H1 (cell line): ENCODE measurements at regions not wholly inside any gene's neighbourhood (a gene's known extent, or its start where the extent isn't known, plus 50 kb on each side); places are given as distances from the start of the nearest gene placed in this dataset.

ENCODE experiments used
- CTCF ChIA-PET: fragments of 300-600 bp; sonication (Branson Sonifier 250); formaldehyde crosslinking; loops from one replicate; lab custom pipeline; 2021; ENCODE audit not compliant: partially characterized antibody; lab: Charles Lee
- POLR2A ChIA-PET: fragments of 300-600 bp; sonication (Branson Sonifier 250); formaldehyde crosslinking; loops from one replicate; lab custom pipeline; 2021; ENCODE audit warnings: inconsistent platforms; ENCODE audit not compliant: partially characterized antibody; lab: Charles Lee
- DNase-seq, 2 experiments: peaks; one replicate each; pipeline versions ENCODE4 v3.0.0 to v3.0.0-alpha.2; 2010 to 2022; ENCODE audit warnings: low spot score in 2 of 2, low read depth in 1 of 2, mixed read lengths in 1 of 2
- FAIRE-seq: peaks from 2 replicates; lab custom pipeline; 2011; peaks lifted over from hg19 to GRCh38; lab: Jason Lieb, UNC
- H2AFZ ChIP-seq: 2 replicates; pipeline ENCODE4 v1.8.1; 2012; ENCODE audit warnings: low read length, inconsistent platforms
- H2AK5ac ChIP-seq: 2 replicates; pipeline ENCODE4 v1.6.1; 2013; ENCODE audit warnings: low read depth, low read length
- H2BK120ac ChIP-seq: replicated peaks from 2 replicates; pipeline ENCODE3; 2013; ENCODE audit warnings: low read depth, low read length, inconsistent platforms
- H2BK12ac ChIP-seq: 2 replicates; pipeline ENCODE4 v1.6.1; 2013; ENCODE audit warnings: low read depth, low read length
- H2BK15ac ChIP-seq: 2 replicates; pipeline ENCODE4 v1.6.1; 2013; ENCODE audit warnings: low read length
- H2BK20ac ChIP-seq: 2 replicates; pipeline ENCODE4 v1.6.1; 2013; ENCODE audit warnings: low read length
- H2BK5ac ChIP-seq: 2 replicates; pipeline ENCODE4 v1.6.1; 2013; ENCODE audit warnings: low read depth, low read length
- H3K14ac ChIP-seq: 2 replicates; pipeline ENCODE4 v1.6.1; 2013; ENCODE audit warnings: inconsistent platforms; ENCODE audit not compliant: insufficient read length
- H3K18ac ChIP-seq: 2 replicates; pipeline ENCODE4 v1.6.1; 2013; ENCODE audit warnings: low read length; ENCODE audit errors: extremely low read depth
- H3K23ac ChIP-seq: 2 replicates; pipeline ENCODE4 v1.6.1; 2013; ENCODE audit warnings: inconsistent platforms; ENCODE audit not compliant: insufficient read length
- H3K23me2 ChIP-seq: 2 replicates; pipeline ENCODE4 v1.6.1; 2013; ENCODE audit warnings: low read depth, low read length
- H3K27ac ChIP-seq: 2 replicates; pipeline ENCODE4 v1.6.1; 2011; ENCODE audit warnings: low read depth, low read length, inconsistent platforms
- H3K27me3 ChIP-seq, 4 experiments: replicated peaks in 1 of 4; 1 replicate in 1 of 4; 2 replicates in 3 of 4; pipeline versions ENCODE4 v1.6.1 to v1.8.1; 2011 to 2013; ENCODE audit warnings: low read length in 3 of 4, mild to moderate bottlenecking in 3 of 4, inconsistent platforms in 2 of 4, mixed read lengths in 2 of 4, moderate library complexity in 1 of 4; ENCODE audit not compliant: control insufficient read depth in 3 of 4, insufficient read depth in 3 of 4; ENCODE audit errors: extremely low read depth in 1 of 4
- H3K36me3 ChIP-seq, 4 experiments: 2 replicates each; pipeline versions ENCODE4 v1.6.1 to v1.8.1; 2011 to 2013; ENCODE audit warnings: mild to moderate bottlenecking in 4 of 4, low read length in 3 of 4, moderate library complexity in 2 of 4, control low read depth in 1 of 4, inconsistent platforms in 1 of 4; ENCODE audit not compliant: insufficient read depth in 4 of 4, control insufficient read depth in 2 of 4
- H3K4ac ChIP-seq: replicated peaks from 2 replicates; pipeline ENCODE3; 2013; ENCODE audit warnings: low read length, low read depth, mixed read lengths, inconsistent platforms; ENCODE audit not compliant: insufficient read length
- H3K4me1 ChIP-seq, 4 experiments: replicated peaks in 1 of 4; 1 replicate in 1 of 4; 2 replicates in 3 of 4; pipeline versions ENCODE4 v1.6.1 to v1.8.1; 2011 to 2013; ENCODE audit warnings: low read length in 3 of 4, inconsistent platforms in 2 of 4, mixed read lengths in 1 of 4; ENCODE audit not compliant: insufficient read depth in 4 of 4, control insufficient read depth in 3 of 4
- H3K4me2 ChIP-seq, 2 experiments: 2 replicates each; pipeline versions ENCODE4 v1.6.1 to v1.8.1; 2011 to 2013; ENCODE audit warnings: low read depth in 2 of 2, low read length in 2 of 2, control low read depth in 1 of 2, inconsistent platforms in 1 of 2, mild to moderate bottlenecking in 1 of 2; ENCODE audit not compliant: insufficient read depth in 1 of 2
- H3K4me3 ChIP-seq, 4 experiments: fragments of 200-600, 300-600 bp in 1 of 4; sonication (generic), shearing (Covaris generic), sonication (Bioruptor Twin) in 1 of 4; 2 replicates each; pipeline versions ENCODE4 v1.5.1 to v1.8.1; 2011 to 2016; ENCODE audit warnings: low read length in 4 of 4, low read depth in 3 of 4, control low read depth in 2 of 4, inconsistent platforms in 2 of 4, mild to moderate bottlenecking in 2 of 4, mixed read lengths in 1 of 4, moderate library complexity in 1 of 4; ENCODE audit not compliant: insufficient read depth in 2 of 4; ENCODE audit errors: extremely low read depth in 1 of 4
- H3K56ac ChIP-seq: replicated peaks from 2 replicates; pipeline ENCODE3; 2013; ENCODE audit warnings: low read depth, mild to moderate bottlenecking, mixed read lengths, low read length, inconsistent platforms; ENCODE audit not compliant: insufficient read length
- H3K79me1 ChIP-seq: 2 replicates; pipeline ENCODE4 v1.6.1; 2013; ENCODE audit warnings: low read depth, low read length, control low read depth
- H3K79me2 ChIP-seq, 2 experiments: 2 replicates each; pipeline versions ENCODE4 v1.6.1 to v1.8.1; 2012 to 2013; ENCODE audit warnings: low read length in 2 of 2, mild to moderate bottlenecking in 2 of 2, inconsistent platforms in 1 of 2; ENCODE audit not compliant: insufficient read depth in 2 of 2, control insufficient read depth in 1 of 2
- H3K9ac ChIP-seq, 4 experiments: replicated peaks in 1 of 4; 1 replicate in 1 of 4; 2 replicates in 3 of 4; pipeline versions ENCODE4 v1.6.1 to v1.8.1; 2011 to 2013; ENCODE audit warnings: low read depth in 3 of 4, low read length in 3 of 4, control low read depth in 2 of 4, mild to moderate bottlenecking in 2 of 4, moderate library complexity in 2 of 4, inconsistent platforms in 1 of 4; ENCODE audit errors: extremely low read depth in 1 of 4
- H3K9me3 ChIP-seq, 2 experiments: 2 replicates each; pipeline versions ENCODE4 v1.6.1 to v1.8.1; 2012 to 2013; ENCODE audit warnings: mild to moderate bottlenecking in 2 of 2, moderate library complexity in 2 of 2, control low read depth in 1 of 2, inconsistent platforms in 1 of 2, low read depth in 1 of 2, low read length in 1 of 2, mixed read lengths in 1 of 2; ENCODE audit not compliant: insufficient read depth in 2 of 2
- H4K20me1 ChIP-seq, 2 experiments: replicated peaks in 1 of 2; 2 replicates each; pipeline versions ENCODE3 to v1.8.1; 2011 to 2013; ENCODE audit warnings: inconsistent platforms in 2 of 2, low read length in 2 of 2, mild to moderate bottlenecking in 1 of 2; ENCODE audit not compliant: insufficient read depth in 2 of 2, control insufficient read depth in 1 of 2
- H4K5ac ChIP-seq: 2 replicates; pipeline ENCODE4 v1.6.1; 2013; ENCODE audit warnings: low read length, low read depth, mixed read lengths, inconsistent platforms; ENCODE audit not compliant: insufficient read length
- H4K8ac ChIP-seq: 2 replicates; pipeline ENCODE4 v1.8.0; 2013; ENCODE audit warnings: mild to moderate bottlenecking, moderate library complexity, low read length, inconsistent platforms; ENCODE audit not compliant: insufficient read depth; ENCODE audit errors: extremely low read depth
- H4K91ac ChIP-seq: replicated peaks from 2 replicates; pipeline ENCODE3; 2013; ENCODE audit warnings: low read length, mixed read lengths, inconsistent platforms; ENCODE audit not compliant: insufficient read length
- ATF2 ChIP-seq: IDR thresholded peaks from 2 replicates; pipeline ENCODE4 v1.6.1; 2012; ENCODE audit warnings: low read length, inconsistent platforms
- ATF3 ChIP-seq: IDR thresholded peaks from 2 replicates; pipeline ENCODE4 v1.6.1; 2011; ENCODE audit warnings: low read depth, mild to moderate bottlenecking, low read length; ENCODE audit not compliant: insufficient read depth
- BCL11A ChIP-seq, 2 experiments: IDR thresholded peaks; one replicate each; pipeline ENCODE4 v1.6.1; 2011; ENCODE audit warnings: low read depth in 2 of 2, low read length in 2 of 2, mild to moderate bottlenecking in 2 of 2
- EGR1 ChIP-seq: IDR thresholded peaks from 2 replicates; pipeline ENCODE4 v1.6.1; 2011; ENCODE audit warnings: low read depth, low read length, borderline replicate concordance
- KDM4A ChIP-seq: IDR thresholded peaks from one replicate; pipeline ENCODE4 v1.7.1; 2012; ENCODE audit warnings: low read depth, mild to moderate bottlenecking, moderate library complexity, low read length, inconsistent platforms; ENCODE audit not compliant: severe bottlenecking
- KDM5A ChIP-seq: fragments of 200-600 bp; IDR thresholded peaks from 2 replicates; pipeline ENCODE4 v1.7.1; 2012; ENCODE audit warnings: mild to moderate bottlenecking, low read length, inconsistent platforms, mixed read lengths
- NANOG ChIP-seq: IDR thresholded peaks from 2 replicates; pipeline ENCODE4 v1.6.1; 2011; ENCODE audit warnings: low read length, low read depth, mild to moderate bottlenecking, inconsistent platforms; ENCODE audit not compliant: insufficient read depth, poor library complexity, severe bottlenecking
- NRF1 ChIP-seq: IDR thresholded peaks from 2 replicates; pipeline ENCODE4 v1.6.1; 2011; ENCODE audit warnings: mild to moderate bottlenecking, low read depth, low read length, improper control_type of control experiment
- POU5F1 ChIP-seq: IDR thresholded peaks from 2 replicates; pipeline ENCODE4 v1.6.1; 2011; ENCODE audit warnings: low read depth, mild to moderate bottlenecking, low read length, moderate library complexity
- TAF1 ChIP-seq: IDR thresholded peaks from 2 replicates; pipeline ENCODE4 v1.6.1; 2011; ENCODE audit warnings: mild to moderate bottlenecking, low read depth, low read length
- TAF7 ChIP-seq: optimal IDR thresholded peaks from 2 replicates; pipeline ENCODE3; 2011; ENCODE audit warnings: low read depth, mild to moderate bottlenecking, inconsistent platforms, low read length, moderate library complexity, borderline replicate concordance
- WGBS, 2 experiments: shearing (Covaris generic) in 1 of 2; methylation state at CpG; one replicate each; pipeline versions ENCODE4 v1.1.6 to v1.1.7; 2013 to 2015; ENCODE audit warnings: low lambda C conversion rate in 2 of 2, mixed read lengths in 2 of 2, inconsistent platforms in 1 of 2, low coverage in 1 of 2, missing lambda C conversion rate in 1 of 2; ENCODE audit not compliant: insufficient replicate concordance in 2 of 2, insufficient coverage in 1 of 2, insufficient read length in 1 of 2; ENCODE audit errors: extremely low coverage in 1 of 2, missing lambda C conversion rate in 1 of 2; 5-methylcytosine and 5-hydroxymethylcytosine counted together

- Histone ChIP-seq H3K79me1 (no peaks in the 10 kb centered on the region), H3K9ac (no peak overlapping the region), H3K4ac (no peak overlapping the region), H2BK5ac (no peak overlapping the region), H3K4me3 (no peak overlapping the region), H4K8ac (no peak overlapping the region), H3K56ac (no peak overlapping the region), H3K4me2 (no peak overlapping the region), H3K27me3 (no peaks in the 10 kb centered on the region), H4K20me1 (no peaks in the 10 kb centered on the region), H2BK12ac (no peak overlapping the region), H4K91ac (no peak overlapping the region), H2BK15ac (no peak overlapping the region), H2BK120ac (no peak overlapping the region), H3K36me3 (no peaks in the 10 kb centered on the region), H2AK5ac (no peak overlapping the region), H3K14ac (no peak overlapping the region), H3K9me3 (peaks cover 0 to 12% of the 10 kb centered on the region in 2 experiments; a peak in 2 of 4 replicates), H3K23me2 (no peaks in the 10 kb centered on the region), H3K27ac (no peak overlapping the region), H2BK20ac (no peak overlapping the region), H4K5ac (no peak overlapping the region), H2AFZ (no peak overlapping the region), H3K79me2 (no peaks in the 10 kb centered on the region), H3K23ac (no peak overlapping the region), H3K4me1 (no peaks in the 10 kb centered on the region), H3K18ac (no peak overlapping the region)
- ChIA-PET POLR2A (no interaction called here), CTCF (no interaction called here)
- DNase-seq (no peak), FAIRE-seq (no peak)
- 86% methylated on average over 17 of the region's 25 CpGs; no CpG with 5 or more reads in 1 of the 2 experiments for WGBS, 2 experiments
- TF ChIP-seq EGR1, result no peak
- TF ChIP-seq TAF7, result no peak
- TF ChIP-seq KDM4A, result no peak
- TF ChIP-seq ATF3, result no peak
- TF ChIP-seq KDM5A, result no peak
- no peak for TF ChIP-seq NRF1
- no peak for TF ChIP-seq POU5F1
- no peak for TF ChIP-seq TAF1
- TF ChIP-seq BCL11A (IDR thresholded peaks at IDR 0.05; ENCODE audit: low read depth in 2 of 2, low read length in 2 of 2), result no peak
- TF ChIP-seq ATF2, result no peak
- no peak for TF ChIP-seq NANOG
Measured at GRCh38 chr2:239476757-239477585, 76.2 kb upstream of the HDAC4 start.
